ENCODE measurements at regions not wholly inside any gene's neighbourhood (a gene's known extent, or its start where the extent isn't known, plus 50 kb on each side); places are given as distances from the start of the nearest gene placed in this dataset.

DNA sequence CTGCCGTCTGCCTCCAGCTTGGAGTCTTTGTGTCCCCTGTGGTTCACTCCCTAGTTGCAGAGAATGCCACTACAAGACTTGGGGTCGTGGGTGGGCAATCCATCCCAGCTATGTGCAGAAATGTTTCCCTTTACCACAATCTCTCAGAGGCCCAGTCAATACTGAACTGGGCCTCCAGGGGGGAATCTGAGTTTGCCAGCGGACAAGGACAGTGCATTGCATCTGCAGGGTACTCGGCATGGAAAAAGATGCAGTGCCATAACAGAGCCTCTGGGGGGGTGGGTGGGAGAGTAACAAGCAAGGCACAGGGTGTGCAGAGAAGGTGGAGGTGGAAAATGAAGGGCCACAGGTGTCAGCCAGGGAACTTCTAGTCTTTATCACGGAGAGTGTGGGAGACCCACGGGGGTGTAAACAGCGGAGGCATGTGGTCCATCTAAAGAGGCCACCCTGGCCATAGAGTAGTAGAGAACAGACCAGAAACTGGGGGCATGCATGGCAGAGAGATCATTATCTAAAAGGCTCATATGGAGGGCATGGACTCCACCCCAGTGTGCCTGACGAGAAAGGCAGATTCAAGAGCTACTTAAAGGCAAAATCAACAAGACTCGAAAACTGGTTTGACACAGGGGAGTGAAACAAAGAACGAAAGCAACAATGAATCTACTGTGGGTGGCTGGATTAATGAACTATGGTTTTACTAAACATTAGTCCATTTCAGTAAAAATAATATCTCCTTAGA is 182.4 kb downstream of the ANXA2 start:
- DNase-seq: no peak

DNA sequence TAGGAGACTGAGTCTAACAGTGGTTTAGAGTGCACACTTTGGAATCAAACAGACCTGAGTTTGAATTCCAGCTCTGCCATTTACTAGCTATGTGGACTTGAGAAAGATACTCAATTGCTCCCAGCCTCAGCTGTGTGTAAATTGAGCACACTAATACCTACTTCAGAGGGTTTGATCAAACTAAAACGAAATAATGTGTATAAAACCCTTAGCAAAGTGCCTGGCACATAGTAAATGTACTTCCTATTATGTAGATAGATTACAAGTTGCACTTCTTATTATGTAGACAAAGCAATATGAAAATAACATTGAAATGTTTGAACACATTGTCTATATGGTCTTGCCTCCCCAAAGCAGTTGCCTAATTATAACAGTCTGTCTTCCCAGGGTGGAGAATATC is 180.6 kb downstream of the ANXA2 start:
- DNase-seq: no peak

- DNase-seq: no peak
These were observed 179.5 kb downstream of the ANXA2 start for GRCh38 chr15:60218256-60218655.

- DNase-seq: no peak
These were observed 177.9 kb downstream of the ANXA2 start for GRCh38 chr15:60219866-60220265.

DNA sequence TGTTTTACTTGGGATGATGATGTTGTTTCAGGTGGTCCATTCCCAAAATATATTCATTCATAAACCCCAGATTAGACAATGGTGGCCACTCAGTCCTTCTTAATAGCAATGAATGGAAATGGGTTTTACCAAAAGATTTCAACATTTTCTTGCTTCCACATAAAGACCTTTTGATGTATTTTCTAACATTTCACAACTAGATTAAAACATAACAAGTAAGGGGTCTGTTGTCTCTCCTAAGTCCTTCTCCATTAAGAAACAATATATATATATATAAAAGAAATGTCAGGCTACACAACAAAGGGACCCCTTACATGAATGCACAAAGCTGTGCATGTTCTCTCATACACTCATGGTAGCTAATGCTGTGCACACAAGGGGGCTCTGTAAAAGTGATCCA is 176.4 kb downstream of the ANXA2 start:
- DNase-seq: no peak

- DNase-seq: no peak
These were observed 175.4 kb downstream of the ANXA2 start for GRCh38 chr15:60222404-60222803.

DNA sequence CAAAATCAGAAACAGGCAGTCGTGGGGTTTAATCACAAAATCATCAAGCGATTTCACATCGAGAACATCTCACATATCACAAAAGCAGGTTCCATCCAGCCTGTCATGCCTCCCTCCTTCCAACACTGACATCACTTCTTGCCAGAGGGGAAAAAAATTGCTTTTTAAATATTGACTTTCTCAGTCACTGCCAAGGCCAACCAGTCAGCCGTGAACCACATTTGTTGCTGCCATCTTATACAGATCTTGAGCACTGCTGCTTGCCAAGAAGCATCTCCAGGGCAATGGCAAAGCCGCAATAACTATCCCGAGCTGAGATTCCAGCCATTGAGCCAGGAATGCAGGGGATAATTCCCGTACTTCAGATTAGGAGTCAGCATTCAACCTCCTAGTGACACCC is 174.6 kb downstream of the ANXA2 start:
- peak; percentile 20 for DNase-seq

DNA sequence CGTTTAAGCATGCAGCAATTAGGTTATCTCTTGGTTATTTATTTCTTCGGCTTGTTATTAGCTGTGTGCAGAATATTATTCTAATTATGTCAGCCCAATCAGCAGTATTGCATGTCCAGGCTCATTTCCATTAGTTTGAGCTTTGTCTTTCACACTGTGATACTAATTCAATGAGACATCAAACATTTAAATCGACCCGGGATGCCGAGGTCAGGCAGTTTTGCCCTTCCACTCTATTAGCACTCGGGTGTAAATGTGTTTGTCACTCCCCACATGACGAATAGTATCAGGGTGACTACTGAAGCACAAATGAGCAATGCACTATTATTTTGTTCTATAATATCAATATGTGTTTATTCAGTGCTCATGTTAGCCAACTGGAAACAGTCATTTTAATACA is 170.9 kb downstream of the ANXA2 start:
- no peak for DNase-seq

DNA sequence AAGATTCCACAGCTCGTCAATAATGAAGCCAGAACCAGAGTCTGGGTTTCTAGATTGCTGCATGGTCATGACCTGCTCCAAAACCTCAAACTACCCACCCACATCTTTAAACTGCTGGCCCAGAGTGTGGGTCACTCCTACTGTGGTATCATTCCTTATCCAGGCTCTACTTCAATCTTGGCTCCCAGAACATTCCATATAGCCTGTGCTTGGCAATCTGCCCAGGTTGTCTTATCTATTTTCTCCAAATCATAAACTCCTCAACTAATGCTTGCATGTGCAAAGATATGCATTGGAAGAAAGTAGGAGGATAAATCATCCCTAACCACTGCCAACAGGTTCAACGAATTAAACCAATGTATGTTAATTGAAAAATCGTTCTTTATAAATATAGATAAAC is 169.7 kb downstream of the ANXA2 start:
- DNase-seq: no peak

DNA sequence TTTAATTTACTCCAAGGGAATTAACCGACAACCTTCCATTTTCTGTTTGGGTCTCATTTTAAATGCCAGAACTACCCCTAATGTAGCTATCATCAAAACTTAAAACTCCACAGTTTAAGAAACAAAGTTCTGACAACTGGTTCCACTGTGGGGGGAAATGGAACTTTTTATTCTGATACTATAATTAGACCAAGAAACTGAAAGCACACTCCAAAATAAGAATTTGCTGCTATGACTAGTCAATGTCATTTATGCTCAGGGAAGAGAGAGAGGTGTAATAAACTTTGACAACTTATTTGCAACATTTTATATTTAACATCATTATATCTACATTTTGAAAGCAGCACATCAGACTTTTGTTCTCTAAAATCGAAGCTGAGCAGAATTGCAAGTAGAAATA is 169.2 kb downstream of the ANXA2 start:
- no peak for DNase-seq

DNA sequence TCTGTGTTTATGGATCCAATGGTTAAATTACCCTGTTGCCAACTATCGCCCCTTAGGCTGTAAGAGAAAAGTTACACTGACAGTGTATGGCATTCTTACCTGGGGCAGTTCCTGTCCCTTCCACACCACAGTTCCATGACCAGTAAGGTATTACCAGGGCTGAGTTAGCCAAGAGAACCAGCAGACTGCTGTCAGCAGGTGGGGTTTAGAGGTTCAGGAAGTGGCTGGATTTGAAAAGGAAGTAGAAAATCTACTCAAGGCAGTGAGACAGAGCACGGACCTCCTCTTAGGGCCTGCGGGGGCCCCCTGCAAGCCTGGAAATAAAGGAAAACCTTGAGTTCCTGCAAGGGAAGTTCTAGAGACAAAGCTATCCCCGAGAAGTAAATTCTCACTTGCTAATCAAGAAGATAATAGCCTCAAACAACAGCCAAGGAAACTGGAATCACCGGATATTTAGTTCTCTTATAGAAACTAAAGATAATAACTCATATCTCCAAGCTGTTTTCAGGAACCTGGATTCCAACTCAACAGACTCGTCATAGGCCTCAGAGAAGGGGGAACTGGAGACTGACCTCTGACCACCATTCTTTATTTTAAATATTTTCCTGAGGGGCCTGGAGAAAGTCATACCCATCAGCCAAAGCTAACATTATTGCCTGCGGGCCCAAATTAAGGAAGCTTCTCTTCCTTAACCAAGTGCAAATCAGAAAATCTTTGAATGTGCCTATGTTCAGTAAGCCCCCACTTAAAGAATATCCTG is 161.7 kb downstream of the ANXA2 start:
- no peak for DNase-seq

DNA sequence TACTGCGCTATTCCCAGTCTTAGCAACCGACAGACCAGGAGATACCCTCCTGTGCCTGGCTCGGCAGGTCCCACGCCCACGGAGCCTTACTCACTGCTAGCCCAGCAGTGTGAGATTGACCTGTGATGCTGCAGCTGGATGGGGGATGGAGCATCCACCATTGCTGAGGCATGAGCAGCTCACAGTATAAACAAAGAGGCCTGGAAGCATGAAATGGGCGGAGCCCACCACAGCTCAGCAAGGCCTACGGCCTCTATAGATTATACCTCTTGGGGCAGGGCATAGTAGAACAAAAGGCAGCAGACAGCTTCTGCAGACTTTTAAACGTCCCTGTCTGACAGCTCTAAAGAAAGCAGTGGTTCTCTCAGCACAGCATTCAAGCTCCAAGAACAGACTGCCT is 160.3 kb downstream of the ANXA2 start:
- DNase-seq: no peak

DNA sequence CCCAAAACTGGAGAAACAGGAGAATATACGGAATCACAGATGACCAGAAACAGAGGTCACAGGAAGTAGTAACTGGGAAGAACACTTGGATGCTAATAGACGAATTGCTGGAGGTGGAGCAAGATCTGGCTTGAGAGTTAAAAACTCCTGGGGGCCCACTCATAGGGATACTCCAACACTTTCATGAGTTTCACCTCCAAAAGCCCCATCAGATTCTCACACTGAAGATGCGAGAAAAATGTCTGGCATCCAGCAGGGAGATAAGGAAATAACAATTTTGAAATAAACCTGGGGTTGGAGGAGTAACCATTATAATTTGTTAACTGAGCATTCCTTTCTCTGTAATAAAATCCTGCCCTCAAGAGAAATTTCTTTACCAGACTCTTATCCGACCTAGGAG is 154.0 kb downstream of the ANXA2 start:
- DNase-seq: no peak

DNA sequence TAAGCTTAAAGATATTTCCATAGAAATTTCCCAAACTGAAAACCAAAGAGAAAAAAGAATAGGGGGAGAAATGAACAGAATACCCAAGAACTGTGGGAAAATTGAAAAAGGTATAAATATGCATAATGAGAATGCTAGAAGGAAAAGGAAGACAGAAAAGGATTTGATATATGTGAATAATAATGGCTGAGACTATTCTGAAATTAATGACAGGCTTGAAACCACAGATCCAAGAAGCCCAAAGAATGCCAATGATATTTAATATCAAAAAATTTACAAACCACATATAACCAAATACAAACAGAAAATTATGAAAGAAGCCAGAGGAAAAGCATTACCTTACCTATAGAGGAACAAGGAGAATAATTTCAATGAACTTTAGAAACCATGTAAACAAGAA is 153.0 kb downstream of the ANXA2 start:
- DNase-seq: no peak

DNA sequence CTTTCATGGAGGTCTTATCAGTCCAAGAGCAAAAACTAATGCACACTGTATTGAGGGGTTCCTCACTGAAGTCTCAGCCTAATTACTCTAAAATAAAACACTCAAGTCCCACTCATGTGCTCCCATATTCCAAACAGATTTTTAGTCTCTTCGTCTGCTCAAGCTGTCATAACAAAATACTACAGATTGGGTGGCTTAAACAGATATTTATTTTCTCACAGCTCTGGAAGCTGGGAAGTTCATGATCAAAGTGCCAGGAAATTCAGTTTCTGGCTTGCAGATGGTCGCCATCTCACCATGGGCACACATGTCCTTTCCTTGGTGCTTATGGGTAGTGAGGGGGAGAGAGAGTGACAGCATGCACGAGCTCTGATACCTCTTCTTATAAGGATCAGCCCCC is 147.5 kb downstream of the ANXA2 start:
- DNase-seq: no peak

DNA sequence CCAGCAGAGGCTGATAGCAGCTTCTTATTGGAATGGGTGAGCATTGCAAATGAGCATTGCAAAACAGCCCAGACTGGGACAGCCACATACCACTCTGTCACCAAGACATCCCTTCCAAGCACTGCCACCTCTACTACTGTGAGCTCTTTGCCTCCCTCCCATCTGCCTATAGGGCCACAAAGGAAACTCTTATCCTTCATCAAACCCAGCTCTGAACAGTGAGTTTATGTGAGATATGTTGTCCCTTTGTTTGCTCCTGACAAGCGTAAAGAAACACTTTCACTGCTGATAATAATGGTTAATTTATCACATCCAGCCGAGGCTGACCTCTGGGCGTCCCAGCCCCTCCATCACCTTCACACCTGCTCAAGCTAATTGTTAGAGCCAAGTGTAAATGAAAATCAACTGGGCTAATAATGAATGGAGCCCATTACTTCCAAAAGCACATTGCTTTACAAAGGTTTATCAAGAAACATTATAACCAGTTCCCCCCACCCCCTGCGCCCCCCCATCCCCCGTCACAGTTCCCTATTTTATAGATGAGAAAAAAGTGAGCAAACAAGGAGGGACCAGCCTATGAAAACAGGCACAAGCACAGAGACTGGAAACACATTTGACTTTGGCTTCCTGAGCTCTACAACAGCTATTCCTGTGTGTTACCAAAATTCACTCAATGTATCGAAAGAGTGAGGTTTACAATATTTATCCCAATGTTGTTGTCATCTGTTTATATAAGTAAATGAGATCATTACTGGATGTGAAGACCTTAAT is 146.3 kb downstream of the ANXA2 start:
- no peak for DNase-seq

DNA sequence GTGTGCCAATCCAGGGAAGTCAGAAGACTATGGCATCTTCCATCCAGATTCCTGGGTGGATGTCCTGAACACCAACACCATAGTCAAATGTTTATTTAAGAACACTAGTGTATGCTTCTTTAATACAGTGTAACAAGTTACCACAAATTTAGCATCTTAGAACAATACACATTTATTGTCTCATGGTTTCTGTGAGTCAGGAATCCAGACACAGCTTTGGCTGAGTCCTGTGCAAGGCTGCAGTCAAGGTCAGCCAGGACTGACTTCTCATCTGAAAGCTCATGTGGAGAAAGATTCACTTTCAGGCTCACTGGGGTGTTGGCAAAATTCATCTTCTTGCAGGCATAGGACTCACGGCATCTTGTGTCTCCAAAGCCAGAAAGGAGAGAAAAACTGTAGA is 143.4 kb downstream of the ANXA2 start:
- no peak for DNase-seq

DNA sequence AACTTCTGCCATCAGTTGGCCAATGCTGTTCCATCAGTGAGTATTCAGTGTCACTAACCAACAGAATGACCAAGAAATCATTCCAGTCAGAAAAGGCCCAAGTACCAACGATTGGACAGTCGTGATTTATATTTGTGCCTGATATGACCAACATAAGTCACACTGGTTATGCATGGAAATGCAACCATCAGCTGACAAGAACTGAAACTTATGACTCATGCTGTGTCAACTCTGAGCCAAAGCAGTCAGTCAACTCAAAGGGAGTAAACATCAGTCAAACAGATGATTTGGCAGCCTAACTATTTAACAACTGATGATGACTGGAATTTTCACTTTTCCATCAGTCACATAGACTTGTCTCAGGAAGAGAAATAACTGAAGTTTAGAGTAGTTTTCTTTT is 142.4 kb downstream of the ANXA2 start:
- no peak for DNase-seq

DNA sequence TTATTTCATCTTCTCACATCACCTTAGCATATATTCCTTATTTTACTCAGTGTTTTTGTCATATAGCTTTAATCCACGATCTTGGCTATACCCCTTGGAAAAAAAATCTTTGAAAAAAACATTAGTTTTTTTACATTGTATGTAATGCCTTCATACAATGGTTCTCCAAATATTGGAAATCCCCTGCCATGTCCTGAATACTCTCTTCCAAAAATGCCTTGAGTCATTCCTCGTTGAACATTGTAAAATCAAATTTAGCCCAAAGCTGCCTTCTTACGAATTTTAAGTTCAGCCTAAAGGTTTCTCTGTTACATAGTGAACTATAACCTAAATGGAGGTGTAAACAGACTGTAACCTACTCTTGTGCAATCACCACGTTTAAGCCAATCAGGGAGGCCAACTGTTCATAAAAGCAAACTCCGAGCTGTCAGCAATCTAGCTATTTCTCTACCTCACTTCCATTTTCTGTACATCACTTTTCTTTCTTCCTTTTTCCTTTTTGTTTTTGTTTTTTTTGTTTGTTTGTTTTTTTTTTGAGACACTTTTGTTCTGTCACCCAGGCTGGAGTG is 140.1 kb downstream of the ANXA2 start:
- DNase-seq: no peak

GRCh38 chr15:60259469-60259868 is 138.3 kb downstream of the ANXA2 start:
- DNase-seq: no peak

- no peak for DNase-seq
These were observed 133.7 kb downstream of the ANXA2 start for GRCh38 chr15:60264088-60264487.

- no peak for DNase-seq
These were observed 133.2 kb downstream of the ANXA2 start for GRCh38 chr15:60264566-60264965.

GRCh38 chr15:60265057-60265456 is 132.7 kb downstream of the ANXA2 start:
- DNase-seq: no peak

DNA sequence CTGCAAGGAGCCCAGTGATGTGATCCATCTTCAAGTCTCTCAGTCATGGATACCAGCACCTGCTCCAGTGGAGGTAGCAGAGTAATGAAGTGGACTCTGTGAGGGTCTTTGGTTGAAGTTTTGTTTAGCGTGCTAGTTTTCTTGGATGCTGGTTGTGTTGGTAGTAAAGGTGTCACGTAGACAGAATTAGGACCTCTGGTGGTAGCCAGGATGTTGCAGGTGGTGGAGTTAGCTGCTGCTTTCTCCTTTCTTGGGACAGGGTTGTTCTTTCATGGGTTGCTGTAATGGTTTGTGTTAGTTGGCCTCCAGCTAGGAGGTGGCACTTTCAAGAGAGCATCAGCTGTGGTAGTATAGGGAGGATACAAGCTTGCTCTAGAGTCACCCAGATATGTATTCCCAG is 125.2 kb downstream of the ANXA2 start:
- DNase-seq: no peak
